WTC11 (cell line): ENCODE measurements at regions not wholly inside any gene's neighbourhood (a gene's known extent, or its start where the extent isn't known, plus 50 kb on each side); places are given as distances from the start of the nearest gene placed in this dataset.

ENCODE experiments used
- CREB1 ChIP-seq: sonication (generic); formaldehyde crosslinking; IDR thresholded peaks from 2 replicates; pipeline ENCODE4 v1.8.0; 2023; ENCODE audit warnings: mild to moderate bottlenecking, missing genetic modification reagents
- CTCF ChIP-seq: fragments of 200-600 bp; IDR thresholded peaks from 2 replicates; pipeline ENCODE4 v1.8.0; 2022; ENCODE audit warnings: antibody characterized with exemption
- E2F5 ChIP-seq: sonication (generic); formaldehyde crosslinking; IDR thresholded peaks from 2 replicates; pipeline ENCODE4 v1.8.1; 2022; ENCODE audit warnings: mild to moderate bottlenecking, moderate library complexity, missing genetic modification reagents
- JUN ChIP-seq: sonication (generic); formaldehyde crosslinking; IDR thresholded peaks from 2 replicates; pipeline ENCODE4 v1.8.0; 2023; ENCODE audit warnings: mild to moderate bottlenecking, missing genetic modification reagents
- NR2C2 ChIP-seq: sonication (generic); formaldehyde crosslinking; IDR thresholded peaks from 2 replicates; pipeline ENCODE4 v1.8.0; 2022; ENCODE audit warnings: mild to moderate bottlenecking, missing genetic modification reagents
- PRDM15 ChIP-seq: sonication (generic); formaldehyde crosslinking; IDR thresholded peaks from 2 replicates; pipeline ENCODE4 v1.8.0; 2022; ENCODE audit warnings: missing genetic modification reagents
- SMAD3 ChIP-seq: sonication (generic); formaldehyde crosslinking; IDR thresholded peaks from 2 replicates; pipeline ENCODE4 v1.8.0; 2022; ENCODE audit warnings: missing genetic modification reagents, mild to moderate bottlenecking, borderline replicate concordance
- ZBTB21 ChIP-seq: sonication (generic); formaldehyde crosslinking; IDR thresholded peaks from 2 replicates; pipeline ENCODE4 v1.8.1; 2023; ENCODE audit warnings: mild to moderate bottlenecking, missing genetic modification reagents, borderline replicate concordance
- ZNF232 ChIP-seq: sonication (generic); formaldehyde crosslinking; IDR thresholded peaks from 2 replicates; pipeline ENCODE4 v1.8.0; 2022; ENCODE audit warnings: mild to moderate bottlenecking, missing genetic modification reagents

- TF ChIP-seq CTCF = no peak
- TF ChIP-seq ZNF232 (CRISPR knock-in tag) = no peak
- TF ChIP-seq CREB1 (CRISPR knock-in tag) = no peak
- no peak for TF ChIP-seq ZBTB21 (CRISPR knock-in tag)
- TF ChIP-seq JUN (CRISPR knock-in tag) = no peak
- TF ChIP-seq PRDM15 (CRISPR knock-in tag) = no peak
- no peak for TF ChIP-seq E2F5 (CRISPR knock-in tag)
- no peak for TF ChIP-seq NR2C2
- TF ChIP-seq SMAD3 (CRISPR knock-in tag) = no peak
Measured at GRCh38 chr2:144307711-144308110, 212.2 kb downstream of the ZEB2 start.
